NCI-H146 treated with DMSO at 0.1 percent for 48 hours (cell line): ENCODE measurements at regions not wholly inside any gene's neighbourhood (a gene's known extent, or its start where the extent isn't known, plus 50 kb on each side); places are given as distances from the start of the nearest gene placed in this dataset.
"Not testable (repeated sequence)": the region's sequence is repeated elsewhere in the genome, so short reads cannot be mapped to it uniquely, and the experiment has no call there.

Experiments used
- DNase-seq: peaks from one replicate; lab custom pipeline; 2025; ENCODE audit not compliant: unreplicated experiment; lab: John Stamatoyannopoulos, UW

GRCh38 chr7:26424319-26424718, 132.7 kb downstream of the SNX10 start:
- not testable (repeated sequence) for DNase-seq

- DNase-seq: peak; percentile 24
These were observed 134.0 kb downstream of the SNX10 start for GRCh38 chr7:26425655-26426054.

DNA sequence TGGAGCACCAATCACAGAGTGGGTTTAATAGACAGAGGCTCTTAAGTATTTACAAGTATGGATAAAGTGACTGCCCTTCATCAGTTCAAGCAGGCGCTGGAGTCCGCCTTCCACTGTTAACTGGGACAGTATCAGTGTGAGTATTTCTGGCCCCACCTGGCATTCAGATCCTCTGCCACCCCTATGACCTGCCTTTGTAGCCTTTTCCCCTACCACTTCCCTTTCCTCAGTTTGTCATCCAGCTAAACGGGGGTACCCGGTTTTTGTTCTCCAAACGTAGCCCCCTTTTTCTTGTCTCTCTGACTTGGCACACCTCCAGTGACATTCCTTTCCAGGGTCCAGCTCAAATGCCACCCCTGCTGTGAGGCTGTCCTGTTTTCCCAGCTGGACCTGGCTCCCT, 134.4 kb downstream of the SNX10 start:
- DNase-seq: no peak

- DNase-seq: no peak
These were observed 136.9 kb downstream of the SNX10 start for GRCh38 chr7:26428571-26428970.

DNA sequence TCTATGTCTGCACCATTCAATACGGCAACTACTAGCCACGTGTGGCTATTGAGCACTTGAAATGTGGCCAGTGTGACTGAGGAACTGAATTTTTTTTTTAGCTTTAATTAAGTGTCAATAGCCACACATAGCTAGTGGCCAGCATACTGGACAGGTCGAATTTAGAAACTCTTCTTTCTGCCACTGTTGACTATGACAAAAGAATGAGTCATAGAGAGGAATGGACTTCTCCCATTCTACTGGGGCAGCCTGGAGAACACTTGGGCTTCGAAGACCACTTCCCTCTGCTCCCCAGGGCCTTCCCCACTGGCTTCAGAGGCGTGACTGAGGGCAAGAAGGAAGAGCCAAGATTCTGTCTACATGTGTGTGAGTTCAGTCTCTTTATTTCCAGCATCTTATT, 137.5 kb downstream of the SNX10 start:
- no peak for DNase-seq

- no peak for DNase-seq
These were observed 143.3 kb downstream of the SNX10 start for GRCh38 chr7:26434974-26435373.

GRCh38 chr7:26437003-26437532, 145.4 kb downstream of the SNX10 start:
- peak; percentile 28 for DNase-seq

DNA sequence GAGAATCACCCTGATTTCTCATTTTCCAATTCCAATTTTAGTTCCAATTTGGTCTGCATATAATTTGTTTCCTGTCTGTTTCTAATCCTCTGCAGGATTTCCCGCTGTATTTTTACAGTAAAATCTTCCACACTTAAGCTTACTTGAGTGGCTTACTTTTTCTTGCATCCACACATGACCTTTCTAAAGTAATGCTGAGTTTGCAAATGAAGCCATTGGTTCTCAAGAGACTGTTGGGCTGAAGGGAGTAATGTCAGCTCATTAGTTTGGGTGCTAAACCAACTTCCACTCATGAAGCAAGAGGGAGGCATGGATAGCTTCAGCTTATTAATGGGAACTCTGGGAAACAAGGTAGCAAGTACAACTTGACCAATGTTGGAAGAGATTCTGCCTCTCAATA, 146.4 kb downstream of the SNX10 start:
- DNase-seq: no peak

- peak; percentile 92 for DNase-seq
These were observed 148.0 kb downstream of the SNX10 start for GRCh38 chr7:26439521-26440232.

DNA sequence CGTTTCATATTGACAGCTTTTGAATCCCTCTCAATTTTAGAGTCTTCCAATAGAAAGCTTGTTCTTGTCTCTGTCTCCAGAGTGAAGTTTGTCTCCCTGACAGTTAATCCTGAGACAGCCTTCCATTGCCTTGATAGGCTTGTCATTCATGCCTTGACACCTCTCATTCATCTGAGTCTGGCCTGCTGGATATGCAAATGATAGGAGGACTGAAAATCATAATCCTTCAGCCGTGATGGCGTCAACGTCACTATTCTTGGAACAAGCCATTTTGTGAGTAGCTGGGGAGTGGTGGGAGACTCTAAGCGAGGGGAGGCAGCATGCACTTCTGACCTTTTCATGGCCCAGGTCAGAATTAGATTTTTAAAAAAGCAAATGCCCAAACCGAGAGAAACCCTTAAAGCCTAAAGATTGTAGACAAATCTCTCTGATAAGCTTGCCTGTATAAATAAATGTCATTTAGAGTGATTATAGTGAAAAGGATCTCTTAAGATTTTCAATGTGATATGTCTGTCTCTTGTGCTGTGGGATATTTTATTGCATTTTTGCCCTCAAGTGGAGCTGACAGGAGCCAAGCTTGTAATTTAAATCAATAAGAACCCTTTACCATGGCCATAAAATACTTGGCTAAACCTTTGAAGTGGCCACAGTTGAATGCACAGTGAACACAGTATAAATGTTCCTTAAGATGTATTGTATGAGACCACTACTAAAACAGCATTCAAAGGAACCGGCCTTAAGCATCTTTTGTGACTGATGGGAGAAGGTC, 148.8 kb downstream of the SNX10 start:
- no peak for DNase-seq

DNA sequence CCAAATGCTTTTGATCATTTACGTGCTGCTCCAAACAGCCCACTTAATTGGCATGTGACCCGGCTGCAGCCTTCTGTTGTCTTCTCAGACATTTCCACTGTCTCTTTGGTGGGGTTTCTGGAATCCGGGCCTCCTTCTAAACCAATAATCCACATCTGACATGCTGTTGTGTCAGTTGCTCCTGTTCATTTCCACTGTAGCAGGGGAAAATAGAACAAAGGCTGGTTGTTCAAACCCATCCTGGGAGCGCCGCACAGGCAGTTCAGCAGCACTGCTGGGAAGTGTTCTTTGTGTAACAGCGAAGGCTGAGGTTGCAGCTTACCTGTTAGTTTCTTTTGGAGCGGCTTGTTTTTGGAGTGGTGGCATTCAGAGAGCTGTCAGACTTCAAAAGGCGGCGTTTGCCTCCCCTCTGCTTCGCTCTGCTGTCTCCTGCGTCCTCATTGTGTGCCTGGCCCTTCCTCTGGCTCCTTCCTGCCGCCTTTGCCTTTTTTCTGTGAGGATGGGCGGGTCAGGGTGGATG, 149.4 kb downstream of the SNX10 start:
- no peak for DNase-seq

DNA sequence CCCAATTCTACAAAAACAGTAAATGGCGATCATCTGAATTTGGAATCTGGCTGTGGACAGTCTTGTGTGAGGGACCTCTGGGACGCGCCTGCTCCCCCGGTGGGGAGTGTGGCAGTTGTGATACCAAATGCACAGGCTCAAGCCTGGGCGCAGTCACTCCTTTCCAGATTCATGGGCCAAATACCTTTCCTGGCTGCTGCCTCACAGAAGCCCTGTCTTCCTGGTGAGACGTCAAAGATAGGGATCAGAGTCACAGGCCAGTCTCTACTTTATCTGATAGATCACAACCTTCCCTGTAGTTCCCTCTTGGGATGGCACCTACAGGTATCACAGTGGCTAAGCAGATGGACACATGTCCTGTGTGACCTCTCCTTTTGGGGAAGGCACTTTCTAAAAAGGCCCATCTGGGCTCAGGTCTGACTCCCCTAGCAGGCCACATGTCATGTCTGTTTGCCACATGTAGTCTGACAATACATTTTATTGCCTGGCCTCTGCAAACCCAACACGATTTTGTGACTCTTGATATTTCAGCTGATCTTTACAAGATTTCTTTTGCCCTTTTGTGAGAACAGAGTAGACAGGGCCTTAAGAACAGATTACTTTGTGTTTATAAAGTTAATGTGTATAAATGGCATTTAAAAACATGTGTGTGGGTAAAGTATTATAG, 150.1 kb downstream of the SNX10 start:
- DNase-seq: no peak

DNA sequence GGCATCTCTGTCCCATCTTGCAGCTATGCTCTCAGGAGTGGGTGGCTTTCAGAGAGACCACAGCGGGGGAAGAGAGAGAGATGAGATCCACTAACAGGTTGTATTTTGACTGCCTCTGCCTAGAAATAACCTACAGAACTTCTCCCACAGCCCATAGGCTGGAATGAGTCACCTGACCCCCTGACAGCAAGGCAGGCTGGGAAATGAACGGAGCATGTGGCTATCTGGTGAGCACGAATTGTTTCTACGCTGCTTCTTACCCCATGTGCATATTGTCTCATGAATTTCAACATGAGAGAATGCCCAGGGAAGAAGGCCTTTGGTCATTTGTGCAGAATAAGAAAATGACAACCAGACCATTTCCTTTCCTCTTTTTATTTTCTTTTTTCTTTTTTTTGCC, 151.3 kb downstream of the SNX10 start:
- DNase-seq: no peak

DNA sequence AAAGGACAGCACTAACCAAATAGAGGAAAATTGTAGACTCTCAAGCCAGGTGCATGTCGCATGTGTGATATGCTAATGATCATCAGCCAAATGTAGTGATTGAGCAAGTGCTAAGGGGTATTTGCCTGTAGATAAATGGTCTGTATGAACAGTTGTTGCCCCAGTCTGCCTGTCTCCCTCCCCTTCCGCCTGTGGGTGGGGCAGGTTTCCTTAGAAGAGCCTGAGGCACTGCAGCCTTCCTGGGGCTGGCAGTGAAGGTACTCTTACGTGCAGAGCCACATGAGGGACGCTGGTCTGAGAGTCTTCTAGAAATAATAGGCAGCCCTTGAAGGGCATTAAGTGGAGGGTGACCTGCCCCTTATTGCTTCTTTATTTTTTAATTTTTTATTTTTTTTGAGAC, 152.1 kb downstream of the SNX10 start:
- DNase-seq: peak; percentile 33

- no peak for DNase-seq
These were observed 152.9 kb downstream of the SNX10 start for GRCh38 chr7:26444555-26444954.

DNA sequence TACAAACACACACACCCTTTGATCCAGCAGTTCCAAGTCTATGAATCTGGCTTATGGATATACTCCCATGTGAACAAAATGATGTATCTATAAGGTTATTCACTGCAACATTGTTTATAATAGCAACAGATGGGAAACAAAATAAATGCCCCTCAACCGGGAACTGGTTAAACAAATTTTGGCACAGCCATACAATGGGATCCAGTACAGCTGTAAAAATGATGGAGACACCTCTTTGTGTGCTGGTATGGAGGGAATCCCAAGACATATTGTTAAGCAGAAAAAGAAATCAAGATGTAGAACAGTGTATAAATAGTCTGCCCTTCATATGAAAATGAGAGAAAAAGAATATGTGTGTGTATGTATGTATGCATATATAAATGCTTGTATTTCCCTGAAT, 155.5 kb downstream of the SNX10 start:
- no peak for DNase-seq

DNA sequence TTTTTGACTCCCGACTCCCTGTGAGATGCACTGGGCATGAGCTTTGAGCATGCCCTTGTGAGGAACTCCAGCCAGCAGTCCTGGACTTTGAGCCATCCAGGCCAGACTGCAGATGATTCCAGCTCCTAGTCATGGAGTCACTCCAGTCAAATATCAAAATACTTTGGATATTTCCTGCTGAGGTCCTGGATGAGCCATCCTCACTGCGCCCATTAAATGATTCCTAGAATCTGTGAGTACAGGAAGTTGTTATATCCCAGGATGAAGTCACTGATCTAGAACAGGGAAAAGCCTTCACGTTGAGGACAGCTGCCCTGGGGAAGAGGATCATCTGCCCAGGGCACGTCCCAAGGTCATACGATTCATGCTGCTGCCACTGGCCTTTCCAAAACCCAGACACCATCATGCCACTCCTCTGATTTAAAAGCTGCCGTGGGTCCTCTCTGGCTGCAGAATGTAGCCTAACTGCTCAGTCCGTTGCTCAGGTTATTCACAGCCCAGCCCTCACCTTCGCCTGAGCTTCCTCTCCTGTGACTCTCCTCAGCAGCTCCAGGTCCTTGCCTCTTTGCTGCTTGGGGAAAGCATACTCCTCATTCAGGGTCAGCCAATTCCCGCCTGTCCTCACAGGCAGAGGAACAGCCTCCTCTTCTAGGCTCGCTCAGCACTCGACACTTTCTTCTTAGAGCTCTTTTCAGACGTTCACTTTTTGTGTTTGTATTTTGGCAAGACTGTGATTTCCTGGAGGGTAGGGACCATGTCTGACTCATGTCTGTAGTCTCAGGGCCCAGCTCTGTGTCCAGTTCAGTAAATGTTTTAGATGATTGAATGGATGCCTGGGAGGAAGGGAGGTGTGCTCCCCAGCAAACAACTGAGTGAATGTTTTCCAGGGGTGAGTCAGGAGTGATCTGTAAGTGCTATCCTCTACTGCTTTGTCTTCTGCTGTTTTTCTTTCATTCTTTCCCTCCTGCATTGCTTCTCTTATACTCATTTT, 157.8 kb downstream of the SNX10 start:
- DNase-seq: no peak

DNA sequence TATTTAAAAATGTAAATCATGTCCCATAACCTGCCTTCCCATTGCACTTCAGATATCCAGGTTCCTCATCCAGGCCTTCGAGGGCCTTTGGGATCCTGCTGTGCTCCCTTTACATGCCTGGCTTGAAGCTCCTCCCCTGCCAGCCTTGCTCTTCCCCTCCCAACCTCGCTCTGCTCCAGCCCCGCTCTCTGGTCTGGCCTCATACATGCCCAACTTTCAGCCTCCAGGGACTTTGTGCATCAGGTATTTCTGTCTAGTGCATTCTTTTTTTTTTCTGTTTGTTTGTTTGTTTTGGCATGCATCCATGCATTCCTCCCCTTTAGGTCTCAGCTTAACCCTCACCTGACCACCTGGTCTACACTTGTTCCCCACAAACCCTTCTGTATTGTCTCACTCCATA, 160.3 kb downstream of the SNX10 start:
- no peak for DNase-seq

DNA sequence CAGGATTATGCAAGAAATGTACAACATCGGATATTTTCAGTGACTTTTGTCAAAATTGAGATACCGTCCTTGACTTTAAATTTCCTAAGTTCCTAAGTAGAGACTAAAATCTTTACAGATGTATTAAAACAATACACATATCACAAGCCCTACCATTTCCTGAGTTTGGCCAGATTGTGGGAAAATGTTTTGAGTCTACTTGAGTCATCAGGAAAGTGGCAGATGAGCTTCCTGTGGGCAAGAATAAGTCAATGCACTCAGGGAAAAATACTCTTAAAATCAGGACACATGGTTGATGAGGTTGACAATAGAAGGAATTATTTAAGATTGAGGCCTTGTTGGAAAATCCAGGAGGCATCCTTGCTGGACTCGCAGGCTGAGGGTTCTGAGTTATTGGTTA, 162.5 kb downstream of the SNX10 start:
- no peak for DNase-seq

- DNase-seq: peak; percentile 6
These were observed 166.2 kb downstream of the SNX10 start for GRCh38 chr7:26457696-26458327.
